Forelimb muscle (tissue), 1 donor: ENCODE measurements at regions not wholly inside any gene's neighbourhood (a gene's known extent, or its start where the extent isn't known, plus 50 kb on each side); places are given as distances from the start of the nearest gene placed in this dataset.

Experiments used
- DNase-seq: peaks from one replicate; pipeline ENCODE4 v3.0.0-alpha.2; 2013; ENCODE audit warnings: low read depth

DNA sequence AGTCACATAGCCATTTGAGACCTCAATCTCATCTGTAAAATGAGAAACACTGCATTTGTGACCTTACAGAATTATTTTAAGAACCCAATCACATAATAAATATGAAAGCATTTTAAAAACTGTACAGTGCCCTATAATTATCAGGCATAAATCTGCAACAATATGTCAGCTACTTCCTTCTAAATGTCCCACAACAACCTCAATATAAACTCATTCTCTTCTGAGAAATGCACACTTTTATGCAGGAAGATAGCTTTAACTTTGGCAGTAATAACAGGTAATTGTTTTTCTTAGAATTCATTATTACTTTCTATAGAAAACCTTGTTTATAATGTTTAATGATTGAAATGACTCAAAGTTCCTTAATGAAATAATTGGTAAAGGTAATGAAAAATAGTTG is 400.7 kb upstream of the AGTR1 start:
- DNase-seq = no peak

DNA sequence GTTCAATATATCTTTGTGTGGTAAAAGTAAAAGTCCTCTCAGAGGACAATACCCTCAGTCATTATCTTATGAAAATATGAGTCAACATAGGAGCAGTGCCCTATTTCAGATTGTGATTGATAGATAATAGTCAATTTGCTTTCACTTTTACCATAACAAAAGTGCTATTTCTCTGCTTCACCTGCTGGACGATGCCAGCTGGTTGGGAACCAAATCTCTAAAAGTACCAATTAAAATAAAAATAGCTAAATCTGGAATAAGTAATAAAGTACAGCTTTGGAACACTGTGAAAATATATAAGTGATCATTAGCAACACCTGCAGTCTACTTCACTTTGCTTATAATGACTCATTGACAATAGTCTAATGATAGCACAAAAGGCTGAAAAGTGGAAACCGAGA is 390.3 kb upstream of the AGTR1 start:
- no peak for DNase-seq

DNA sequence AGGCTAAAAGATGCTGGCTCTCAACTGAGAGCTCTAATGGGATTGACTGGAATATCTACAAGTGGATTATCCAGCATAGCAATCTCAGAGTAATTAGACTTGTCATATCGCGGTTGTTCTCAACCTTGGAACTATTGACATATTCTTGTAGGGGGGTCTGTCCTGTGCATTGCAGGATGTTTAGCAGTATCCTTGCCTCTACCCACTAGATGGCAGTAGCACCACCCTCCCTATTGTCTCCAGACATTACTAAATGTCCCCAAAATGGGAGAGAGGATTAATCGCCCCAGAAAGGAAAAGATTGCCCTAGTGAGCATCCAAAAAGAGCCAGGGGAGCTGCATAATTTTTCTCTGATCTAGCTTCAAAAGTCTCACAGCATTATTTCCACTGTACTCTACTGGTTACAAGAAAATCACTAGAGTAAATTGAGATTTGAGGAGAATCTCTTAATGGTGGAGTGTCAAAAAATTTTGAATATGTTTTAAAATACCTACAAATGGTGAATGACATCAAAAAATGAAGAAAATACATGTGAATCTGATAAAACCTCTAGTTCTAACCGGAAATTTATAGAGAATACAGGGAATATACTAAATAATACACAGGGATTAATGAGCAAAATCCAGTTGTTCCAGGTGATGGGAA is 388.2 kb upstream of the AGTR1 start:
- no peak for DNase-seq

DNA sequence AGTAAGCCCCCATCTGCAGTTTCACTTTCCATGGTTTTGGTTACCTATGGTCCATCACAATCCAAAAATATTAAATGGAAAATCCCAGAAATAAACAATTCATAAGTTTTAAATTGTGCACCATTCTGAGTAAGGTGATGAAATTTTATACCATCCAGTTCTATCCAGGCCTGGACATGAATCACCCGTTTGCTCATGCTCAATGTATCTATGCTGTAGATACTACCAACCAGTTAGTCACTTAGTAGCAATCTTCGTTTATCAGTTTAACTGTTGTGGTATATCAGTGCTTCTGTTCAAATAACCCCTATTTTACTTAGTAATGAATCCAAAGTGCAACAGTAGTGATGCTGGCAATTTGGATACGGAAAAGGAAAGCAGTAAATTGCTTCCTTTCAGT is 381.9 kb upstream of the AGTR1 start:
- DNase-seq = no peak

DNA sequence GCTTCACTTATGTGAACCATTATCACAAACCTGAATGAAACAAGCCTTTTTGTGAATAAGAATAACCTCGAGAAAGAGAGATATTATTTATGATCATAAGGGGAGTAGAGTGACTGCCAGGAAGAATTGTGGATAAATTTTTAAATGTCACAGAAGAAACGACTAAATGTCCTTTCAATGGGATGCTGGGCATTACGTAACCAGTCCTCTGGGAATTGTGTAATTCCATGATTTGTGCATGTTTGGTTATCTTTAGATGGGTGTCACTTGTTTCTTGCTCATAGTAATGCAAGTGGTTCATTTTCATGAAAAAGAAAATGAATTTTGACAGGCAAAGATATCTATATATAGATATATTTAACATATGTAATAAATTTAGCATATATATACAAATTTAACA is 379.5 kb upstream of the AGTR1 start:
- DNase-seq = no peak

DNA sequence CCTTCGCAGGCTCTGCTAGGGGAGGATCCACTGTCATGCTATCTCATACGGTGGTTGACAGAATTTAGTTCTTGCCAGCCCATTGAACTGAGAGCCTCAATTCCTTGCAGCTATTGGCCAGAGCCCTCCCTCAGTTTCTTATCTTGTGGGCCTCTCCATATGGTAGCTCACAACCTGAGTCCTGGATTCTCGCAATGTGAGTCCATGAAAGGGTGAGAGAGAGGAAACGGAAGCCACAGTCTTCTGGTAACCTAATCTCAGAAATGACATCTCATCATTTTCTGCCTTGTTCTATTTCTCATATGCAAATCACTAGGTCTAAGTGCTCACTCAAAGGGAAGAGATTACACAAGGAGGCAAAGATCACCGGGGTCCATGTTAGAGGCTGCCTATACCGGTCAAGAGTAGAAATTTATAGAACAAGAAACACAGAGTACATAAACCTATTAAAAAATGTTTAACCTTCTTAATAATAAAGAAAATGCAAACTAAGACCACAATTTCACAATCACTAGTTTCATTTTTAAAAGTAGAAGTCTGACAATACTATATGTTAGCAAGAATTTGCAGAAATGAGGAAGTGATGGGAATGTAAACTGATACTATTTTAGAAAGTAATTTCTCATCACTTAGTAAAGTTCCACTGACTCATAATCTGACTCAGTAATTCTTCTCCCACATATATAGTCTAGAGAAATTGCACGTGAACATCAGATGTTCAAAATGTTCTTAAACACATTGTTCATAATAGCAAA is 378.4 kb upstream of the AGTR1 start:
- no peak for DNase-seq

DNA sequence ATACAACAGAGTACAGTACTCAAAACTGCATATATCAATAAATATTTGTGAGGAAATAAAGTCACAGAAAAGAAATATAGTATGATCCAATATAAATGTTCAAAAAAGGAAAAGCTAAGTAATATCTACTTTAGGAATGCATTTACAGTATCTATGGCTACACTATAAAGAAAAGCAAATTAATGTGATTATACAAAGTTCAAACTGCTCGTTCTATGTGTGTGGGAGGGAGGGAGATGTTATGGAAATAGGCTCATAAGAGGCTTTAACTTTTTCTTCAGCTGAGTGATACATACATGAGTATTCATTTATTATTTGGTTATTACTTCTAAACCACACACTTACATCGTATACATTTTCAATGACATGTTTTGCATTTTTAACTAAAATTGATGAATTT is 377.7 kb upstream of the AGTR1 start:
- DNase-seq = no peak

DNA sequence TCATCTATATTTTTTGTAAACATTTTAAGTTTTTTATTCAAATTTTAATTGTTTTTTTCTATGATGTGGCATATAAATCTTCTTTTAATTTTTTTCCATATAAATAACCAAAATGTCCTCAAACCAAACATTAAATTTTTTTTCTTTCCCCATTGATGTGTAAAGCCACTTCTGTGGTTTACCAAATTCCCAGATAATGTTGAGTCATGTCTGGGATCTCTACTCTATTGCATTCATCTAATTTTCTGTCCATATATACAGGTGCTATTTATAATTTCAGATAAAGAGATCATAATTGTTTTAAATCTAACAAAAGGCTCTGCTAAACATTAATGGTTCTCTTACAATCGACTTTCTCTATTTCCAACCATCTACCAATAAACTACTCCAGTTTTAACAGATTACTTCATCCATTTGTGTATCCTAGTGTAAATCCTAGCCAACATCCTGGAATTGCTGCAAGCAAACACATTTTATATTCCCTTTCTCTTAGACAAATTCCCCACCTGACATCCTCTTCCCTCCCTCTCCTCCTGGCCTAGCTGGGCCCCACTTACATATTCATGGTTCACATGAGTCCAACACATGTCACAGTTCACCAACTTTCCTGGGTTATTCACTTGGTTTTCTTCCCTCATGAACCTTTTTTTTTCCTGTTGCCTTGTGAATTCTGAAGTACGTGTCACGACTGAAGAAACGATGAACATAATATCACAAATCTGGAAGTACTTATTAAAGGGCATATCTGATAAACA is 368.0 kb upstream of the AGTR1 start:
- DNase-seq = no peak

DNA sequence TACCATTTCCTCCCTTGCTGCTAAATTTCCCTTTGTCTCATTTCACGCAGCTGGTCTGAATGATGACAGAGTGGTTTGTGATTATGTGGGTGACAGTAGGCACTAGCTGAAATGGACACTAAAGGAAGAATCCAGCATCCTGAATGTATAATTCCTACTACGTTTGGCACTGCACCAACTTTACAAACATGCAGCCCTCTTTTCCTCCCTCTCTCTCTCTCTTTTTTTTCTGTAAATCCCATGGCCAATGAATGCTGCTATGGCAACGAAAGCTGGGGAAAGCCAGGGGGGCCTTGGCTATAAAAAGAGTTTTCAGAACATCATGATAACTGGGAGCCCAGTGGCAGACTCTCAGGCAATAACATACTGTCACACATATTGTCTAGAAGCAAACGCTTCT is 367.2 kb upstream of the AGTR1 start:
- DNase-seq = no peak

DNA sequence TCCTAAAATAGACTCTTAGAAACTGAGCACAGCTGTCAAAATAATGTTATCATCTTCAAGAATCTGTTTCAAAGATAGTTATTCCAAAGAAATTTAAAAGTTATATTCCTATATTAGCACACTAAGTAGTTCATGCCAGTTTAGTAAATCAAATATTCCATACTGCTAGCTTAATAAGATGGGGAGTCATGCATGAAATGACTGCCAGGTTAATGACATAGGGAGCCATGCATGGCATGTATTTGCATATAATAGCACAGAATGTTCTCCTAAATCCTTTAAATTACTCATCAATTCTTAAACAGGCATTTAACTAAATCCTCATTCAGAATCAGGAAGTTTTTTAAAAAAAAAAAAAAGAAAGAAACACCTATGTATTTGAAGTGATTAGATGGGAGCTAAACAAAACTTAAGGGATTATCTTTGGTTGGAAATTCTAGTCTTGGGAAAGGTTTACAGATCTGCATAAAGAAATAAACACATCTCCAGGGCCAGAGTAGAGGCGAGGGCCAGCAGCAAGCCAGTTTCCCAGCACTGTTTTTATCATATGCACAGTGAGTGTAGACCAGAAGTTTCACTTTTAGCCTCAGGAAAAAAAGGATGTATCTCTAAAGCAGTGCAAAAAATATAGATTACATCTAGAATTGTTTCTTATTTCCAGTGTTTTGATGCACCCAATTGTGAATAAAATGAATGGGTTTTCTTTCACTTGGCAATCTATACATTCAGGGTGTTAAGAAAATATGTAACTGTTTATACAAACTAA is 366.4 kb upstream of the AGTR1 start:
- no peak for DNase-seq

DNA sequence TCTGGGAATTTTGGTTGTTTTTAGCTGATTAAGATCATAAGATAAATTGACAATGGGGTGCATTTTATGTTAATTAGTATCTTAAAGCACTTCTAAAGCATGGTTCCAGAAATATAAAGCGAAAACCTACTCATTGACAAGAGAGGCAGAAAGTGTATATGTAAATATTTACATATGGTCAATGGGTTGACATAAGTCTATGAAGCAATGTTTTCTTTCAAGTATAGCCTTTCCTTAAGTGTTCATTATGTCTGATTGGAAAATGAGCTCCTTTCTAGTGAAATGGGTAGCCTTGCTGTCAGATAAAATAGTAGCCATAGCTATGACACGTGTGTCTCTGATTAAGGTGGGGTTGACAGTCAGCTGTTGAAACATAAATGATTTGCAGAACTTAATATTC is 365.2 kb upstream of the AGTR1 start:
- DNase-seq = no peak

DNA sequence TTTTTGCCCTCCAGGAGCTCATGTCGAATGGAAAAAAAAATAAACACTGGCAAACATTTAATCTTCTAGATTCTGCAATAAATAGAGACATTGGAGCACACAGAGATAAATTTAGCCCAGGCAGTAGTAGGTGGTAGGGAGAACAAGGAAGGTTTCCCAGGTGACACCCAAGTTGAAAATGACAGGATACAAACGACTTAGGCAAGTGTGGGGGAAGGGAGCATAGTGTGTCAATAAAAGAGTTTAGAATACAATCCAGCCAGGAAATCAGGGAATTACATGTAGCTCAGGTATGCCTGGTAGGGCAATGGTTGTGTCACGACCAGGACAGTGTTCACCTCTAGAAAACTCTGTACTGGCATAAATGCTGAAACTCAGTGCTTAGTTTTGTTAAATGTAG is 364.6 kb upstream of the AGTR1 start:
- no peak for DNase-seq

DNA sequence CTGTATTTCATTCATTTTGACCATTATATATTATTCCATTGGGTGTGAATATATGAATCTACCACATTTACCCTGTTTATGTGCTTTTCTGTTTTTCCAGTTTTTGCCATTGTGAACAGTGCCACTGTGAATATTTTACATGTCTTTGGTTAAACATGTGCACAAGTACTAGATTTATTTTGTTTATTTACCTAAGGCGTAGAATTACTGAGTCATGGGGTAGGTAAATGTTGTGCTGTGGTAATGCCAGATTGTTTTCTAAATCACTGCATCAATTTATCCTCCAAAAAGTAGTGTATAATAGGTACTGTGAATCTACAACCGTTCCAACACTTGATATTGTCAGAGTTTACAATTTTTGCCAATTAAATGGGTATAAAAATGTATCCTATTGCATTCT is 362.1 kb upstream of the AGTR1 start:
- DNase-seq = no peak

DNA sequence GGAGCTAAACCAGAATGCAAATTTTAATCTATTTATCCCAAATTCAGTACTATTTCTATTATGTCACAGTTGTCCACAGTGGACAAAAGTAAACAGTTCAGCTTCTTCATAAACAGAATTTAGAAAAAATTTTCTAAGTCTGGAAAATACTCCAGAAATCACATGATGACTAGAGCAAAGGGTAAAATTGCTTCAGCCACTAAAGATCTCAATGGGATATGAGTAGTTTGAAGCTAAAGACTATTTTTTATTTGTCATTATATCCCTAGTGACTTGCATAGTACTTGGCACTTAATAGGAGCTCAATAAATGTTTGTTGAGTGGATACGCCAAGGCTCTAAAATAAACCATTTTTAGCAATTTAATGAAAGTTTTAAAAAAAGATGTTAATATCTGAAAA is 354.3 kb upstream of the AGTR1 start:
- DNase-seq = no peak

DNA sequence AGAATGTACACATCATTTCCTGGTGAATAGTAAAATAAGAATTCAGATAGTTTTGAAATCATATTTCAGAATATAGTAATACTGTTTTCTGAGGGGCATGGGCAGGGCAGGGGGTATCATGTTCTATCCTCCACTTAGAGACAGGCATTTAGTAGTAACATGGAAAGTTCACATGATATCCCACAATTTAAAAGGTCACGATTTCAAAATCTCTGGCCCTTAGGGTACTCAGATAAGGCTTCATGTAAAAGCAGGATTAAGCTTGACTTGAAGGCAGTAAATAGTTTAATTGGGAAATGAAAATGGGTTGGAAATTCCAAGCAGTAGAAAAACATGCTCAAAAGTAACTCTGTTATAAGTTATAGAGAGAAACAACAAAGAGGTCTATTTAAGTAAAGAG is 353.2 kb upstream of the AGTR1 start:
- DNase-seq = no peak

DNA sequence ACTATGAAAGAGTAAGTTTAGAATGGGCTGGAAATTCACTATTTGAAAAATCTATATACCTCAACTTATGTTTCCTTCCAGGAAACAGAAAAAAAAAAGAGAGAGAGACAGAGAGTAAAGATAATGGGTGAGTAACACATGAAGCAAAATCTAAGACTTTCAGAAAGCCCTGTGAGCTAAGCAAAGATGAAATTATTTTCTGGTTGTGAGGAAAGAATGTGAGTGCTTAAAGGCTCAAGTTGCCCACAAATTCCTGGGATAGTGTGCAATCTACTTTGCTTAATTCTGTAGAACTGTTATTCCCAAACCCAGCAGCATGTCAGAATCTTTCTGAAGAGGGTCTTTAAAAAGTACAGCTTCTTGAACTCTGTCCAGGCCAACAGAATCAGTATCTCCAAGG is 337.7 kb upstream of the AGTR1 start:
- DNase-seq = no peak

DNA sequence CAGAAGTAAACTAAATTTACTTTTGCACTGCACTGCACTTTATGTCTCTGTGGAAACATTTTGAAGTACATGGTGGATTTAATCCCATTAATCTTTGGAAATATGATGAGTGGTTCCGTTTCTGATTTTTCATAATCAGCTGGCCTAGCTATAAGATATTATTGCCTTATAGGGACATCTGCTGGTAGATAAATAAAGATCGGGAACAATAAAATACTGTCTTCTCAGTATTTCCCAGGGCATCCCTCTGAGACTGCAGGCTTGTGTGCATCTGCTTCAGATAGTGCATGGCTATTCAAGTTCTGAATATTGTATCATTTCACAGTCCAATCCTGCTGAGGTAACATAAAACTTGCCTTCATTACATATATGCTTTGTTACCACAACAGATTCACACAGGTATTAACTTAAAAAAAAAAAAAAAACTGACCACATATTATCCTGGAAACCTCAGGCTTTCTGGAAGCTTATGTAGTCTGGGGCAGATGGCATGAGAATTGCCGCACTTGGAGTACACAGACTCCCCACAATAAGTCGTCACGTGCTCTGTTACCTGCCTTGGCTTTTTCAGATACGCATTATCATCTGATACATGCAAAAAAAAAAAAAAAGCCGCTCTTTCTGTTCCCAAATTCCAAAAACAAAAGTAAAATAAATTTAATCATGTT is 330.8 kb upstream of the AGTR1 start:
- no peak for DNase-seq

DNA sequence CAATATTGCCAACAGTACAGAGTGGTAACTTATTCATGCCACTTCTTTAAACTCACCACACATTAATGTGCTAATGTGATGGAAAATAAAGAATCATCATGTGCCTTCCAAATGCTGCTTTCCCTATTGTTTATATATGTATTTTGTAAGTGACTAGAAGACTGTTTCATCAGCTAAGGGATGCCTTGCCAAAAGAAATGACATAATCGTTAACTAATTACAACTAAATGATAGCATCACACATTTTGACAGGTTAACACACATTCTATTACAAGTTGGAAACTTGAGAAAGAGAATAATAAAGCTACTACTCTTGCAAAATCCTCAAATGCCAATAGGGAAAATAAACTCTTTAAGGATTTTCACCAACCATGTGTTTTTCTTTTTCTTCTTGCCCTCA is 329.9 kb upstream of the AGTR1 start:
- no peak for DNase-seq

DNA sequence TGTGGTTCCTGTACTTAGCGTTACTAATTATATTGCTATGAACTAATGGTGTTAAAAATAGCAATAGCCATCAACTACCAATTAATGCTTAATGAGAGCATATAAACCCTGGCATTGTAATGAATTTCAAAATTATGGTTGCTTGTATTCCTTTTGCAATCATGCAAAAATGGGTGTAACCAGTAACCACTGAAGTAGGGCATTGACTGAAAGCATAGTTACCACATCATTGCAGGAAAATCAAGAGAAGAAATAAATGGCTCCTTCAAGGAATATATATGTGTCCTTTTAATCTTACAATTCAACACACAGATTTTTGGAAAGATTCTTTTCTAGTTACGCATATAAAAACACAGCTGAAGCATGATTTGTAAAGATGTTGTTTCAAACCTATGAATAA is 328.3 kb upstream of the AGTR1 start:
- no peak for DNase-seq

DNA sequence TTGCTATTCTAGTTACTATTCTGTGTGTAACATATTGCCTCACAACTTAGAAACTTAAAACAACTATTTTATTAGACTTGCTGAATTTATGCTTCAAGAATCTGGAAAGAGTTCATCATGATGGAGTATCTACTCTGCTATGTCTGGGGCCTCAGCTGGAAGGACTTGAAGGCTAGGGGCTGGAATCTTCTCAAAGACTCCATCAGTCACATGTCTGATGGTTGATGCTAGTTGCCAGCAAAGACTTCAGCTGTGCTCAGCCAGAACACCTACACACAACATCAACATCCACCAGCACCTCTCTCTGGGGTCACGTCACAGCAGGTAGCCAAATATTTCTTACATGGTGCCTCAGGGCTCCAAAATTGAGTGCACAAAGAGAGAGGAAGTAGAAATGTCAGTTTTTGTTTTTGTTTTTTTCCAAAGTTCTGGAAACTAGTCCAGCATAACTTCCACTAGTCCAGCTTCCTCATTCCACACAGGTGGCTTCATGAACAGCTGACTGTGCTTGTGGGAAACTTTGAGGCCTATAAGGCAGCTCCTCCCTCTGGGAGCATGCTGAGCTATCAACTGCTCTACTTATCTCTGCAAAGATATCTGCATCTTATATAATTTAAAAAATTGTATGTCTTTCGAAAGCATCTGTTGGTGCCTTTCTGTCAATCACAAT is 325.4 kb upstream of the AGTR1 start:
- DNase-seq = no peak

DNA sequence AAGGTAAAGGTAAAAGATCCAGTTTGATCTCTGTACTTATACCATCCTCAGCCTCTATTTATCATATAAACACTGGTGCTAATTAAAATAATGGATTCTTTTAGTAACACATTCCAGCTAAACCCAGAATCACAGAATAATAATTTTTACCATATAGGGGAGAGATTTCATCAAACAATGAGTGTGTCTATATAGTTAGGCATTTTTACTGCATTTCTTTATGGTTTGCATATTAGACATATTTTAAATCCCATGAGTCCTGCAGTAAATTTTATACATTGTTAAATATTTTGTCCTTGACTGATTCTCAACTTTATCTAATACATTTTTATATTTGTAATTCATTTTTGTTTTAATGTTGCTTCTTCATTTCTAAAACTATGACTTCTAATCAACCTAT is 323.7 kb upstream of the AGTR1 start:
- DNase-seq = no peak
